Thyroid gland (tissue), 4 donors: ENCODE measurements at regions not wholly inside any gene's neighbourhood (a gene's known extent, or its start where the extent isn't known, plus 50 kb on each side); places are given as distances from the start of the nearest gene placed in this dataset.

Experiments used
- DNase-seq, 2 donors: peaks; one replicate each; pipeline ENCODE4 v3.0.0-alpha.2; 2019
- H3K27ac ChIP-seq, 3 donors: fragments of 200-600 bp; sonication (generic); 1 replicate in 2 of 3; 2 replicates in 1 of 3; pipeline ENCODE4 v1.5.1; 2016 to 2019; ENCODE audit warnings: mild to moderate bottlenecking in 1 of 3, moderate library complexity in 1 of 3
- H3K27me3 ChIP-seq: fragments of 200-600 bp; sonication (generic); one replicate; pipeline ENCODE4 v1.5.1; 2019
- H3K36me3 ChIP-seq, 2 donors: fragments of 200-600 bp; sonication (generic); one replicate each; pipeline ENCODE4 v1.5.1; 2016 to 2019
- H3K4me1 ChIP-seq, 2 donors: fragments of 200-600 bp; sonication (generic); one replicate each; pipeline ENCODE4 v1.5.1; 2017 to 2019
- H3K4me3 ChIP-seq, 3 donors: fragments of 200-600 bp; sonication (generic); replicated peaks in 1 of 3; 1 replicate in 2 of 3; 2 replicates in 1 of 3; pipeline ENCODE4 v1.5.1; 2016; ENCODE audit warnings: mild to moderate bottlenecking in 1 of 3
- H3K9me3 ChIP-seq: fragments of 200-600 bp; sonication (generic); one replicate; pipeline ENCODE4 v1.5.1; 2017
- POLR2A ChIP-seq, 2 donors: fragments of 450-650 bp; IDR thresholded peaks; one replicate each; pipeline ENCODE4 v1.6.1; 2017; ENCODE audit warnings: antibody characterized with exemption in 2 of 2, mild to moderate bottlenecking in 2 of 2, moderate library complexity in 1 of 2
- WGBS, 2 donors: methylation state at CpG; one replicate each; pipeline ENCODE4 v1.1.5; 2017; 5-methylcytosine and 5-hydroxymethylcytosine counted together
- intact Hi-C: fragments of 100-400 bp; cut with DNase I; formaldehyde crosslinking; loops from one replicate; pipeline ENCODE4 v1.15.1; 2023
- TF ChIP-seq, protein P1 (sequence below), 6 experiments: fragments of 200-600 bp in 3 of 6; fragments of 450-650 bp in 3 of 6; sonication (generic) in 3 of 6; IDR thresholded peaks; one replicate each; pipeline ENCODE4 v1.5.1; 2016 to 2019; ENCODE audit warnings: antibody characterized with exemption in 6 of 6, mild to moderate bottlenecking in 2 of 6, inconsistent platforms in 1 of 6, moderate library complexity in 1 of 6

GRCh38 chr3:162168715-162169114, 672.1 kb downstream of the OTOL1 start:
- Histone ChIP-seq H3K4me3 (no peak overlapping the region), H3K27ac (no peak overlapping the region), H3K36me3 (no peaks in the 10 kb centered on the region), H3K27me3 (no peaks in the 10 kb centered on the region), H3K4me1 (no peaks in the 10 kb centered on the region), H3K9me3 (no peaks in the 10 kb centered on the region)
- no peak for TF ChIP-seq POLR2A (IDR thresholded peaks at IDR 0.05)
- TF ChIP-seq, protein P1, sequence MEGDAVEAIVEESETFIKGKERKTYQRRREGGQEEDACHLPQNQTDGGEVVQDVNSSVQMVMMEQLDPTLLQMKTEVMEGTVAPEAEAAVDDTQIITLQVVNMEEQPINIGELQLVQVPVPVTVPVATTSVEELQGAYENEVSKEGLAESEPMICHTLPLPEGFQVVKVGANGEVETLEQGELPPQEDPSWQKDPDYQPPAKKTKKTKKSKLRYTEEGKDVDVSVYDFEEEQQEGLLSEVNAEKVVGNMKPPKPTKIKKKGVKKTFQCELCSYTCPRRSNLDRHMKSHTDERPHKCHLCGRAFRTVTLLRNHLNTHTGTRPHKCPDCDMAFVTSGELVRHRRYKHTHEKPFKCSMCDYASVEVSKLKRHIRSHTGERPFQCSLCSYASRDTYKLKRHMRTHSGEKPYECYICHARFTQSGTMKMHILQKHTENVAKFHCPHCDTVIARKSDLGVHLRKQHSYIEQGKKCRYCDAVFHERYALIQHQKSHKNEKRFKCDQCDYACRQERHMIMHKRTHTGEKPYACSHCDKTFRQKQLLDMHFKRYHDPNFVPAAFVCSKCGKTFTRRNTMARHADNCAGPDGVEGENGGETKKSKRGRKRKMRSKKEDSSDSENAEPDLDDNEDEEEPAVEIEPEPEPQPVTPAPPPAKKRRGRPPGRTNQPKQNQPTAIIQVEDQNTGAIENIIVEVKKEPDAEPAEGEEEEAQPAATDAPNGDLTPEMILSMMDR (IDR thresholded peaks at IDR 0.05), result no peak
- intact Hi-C loops, result no loop called here
- 71 to 85% methylated on average over 2 of the region's 2 CpGs for WGBS, 2 donors
- DNase-seq, result no peak

DNA sequence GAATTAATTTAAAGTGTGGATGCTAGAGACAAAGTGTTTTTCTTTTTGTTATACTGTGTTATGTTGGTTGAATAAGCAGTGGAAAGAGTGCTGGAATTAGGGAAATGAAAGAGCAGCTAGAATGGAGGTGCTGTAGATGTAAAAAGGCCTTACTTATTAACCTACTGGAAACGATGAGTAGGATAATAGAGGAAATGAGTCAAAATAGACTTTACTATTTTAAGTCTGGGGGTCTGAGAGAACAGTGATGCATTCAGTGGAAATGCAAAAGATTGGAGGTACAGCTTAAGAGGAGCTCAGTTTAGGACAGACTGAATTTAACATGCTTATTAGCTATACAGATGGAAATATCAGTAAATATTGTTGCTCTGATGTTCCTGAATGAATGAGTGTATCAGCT, 674.0 kb downstream of the OTOL1 start:
- no peaks in the 10 kb centered on the region for H3K36me3 ChIP-seq
- intact Hi-C loops, result no loop called here
- H3K4me1 ChIP-seq, result no peaks in the 10 kb centered on the region
- TF ChIP-seq, protein P1 (IDR thresholded peaks at IDR 0.05), result no peak
- TF ChIP-seq POLR2A (IDR thresholded peaks at IDR 0.05), result no peak
- H3K4me3 ChIP-seq, result no peak overlapping the region
- H3K27me3 ChIP-seq, result no peaks in the 10 kb centered on the region
- 60 to 67% methylated on average over 1 of the region's 1 CpG for WGBS, 2 donors
- H3K27ac ChIP-seq, result no peak overlapping the region
- H3K9me3 ChIP-seq, result no peaks in the 10 kb centered on the region
- no peak for DNase-seq

GRCh38 chr3:162171970-162172369, 675.4 kb downstream of the OTOL1 start:
- no peak for DNase-seq
- Histone ChIP-seq H3K4me3 (no peak overlapping the region), H3K4me1 (no peaks in the 10 kb centered on the region), H3K9me3 (no peaks in the 10 kb centered on the region), H3K36me3 (no peaks in the 10 kb centered on the region), H3K27ac (no peak overlapping the region), H3K27me3 (no peaks in the 10 kb centered on the region)
- TF ChIP-seq, protein P1 (IDR thresholded peaks at IDR 0.05), result no peak
- TF ChIP-seq POLR2A (IDR thresholded peaks at IDR 0.05), result no peak
- intact Hi-C loops, result no loop called here
- 75 to 80% methylated on average over 1 of the region's 1 CpG for WGBS, 2 donors

DNA sequence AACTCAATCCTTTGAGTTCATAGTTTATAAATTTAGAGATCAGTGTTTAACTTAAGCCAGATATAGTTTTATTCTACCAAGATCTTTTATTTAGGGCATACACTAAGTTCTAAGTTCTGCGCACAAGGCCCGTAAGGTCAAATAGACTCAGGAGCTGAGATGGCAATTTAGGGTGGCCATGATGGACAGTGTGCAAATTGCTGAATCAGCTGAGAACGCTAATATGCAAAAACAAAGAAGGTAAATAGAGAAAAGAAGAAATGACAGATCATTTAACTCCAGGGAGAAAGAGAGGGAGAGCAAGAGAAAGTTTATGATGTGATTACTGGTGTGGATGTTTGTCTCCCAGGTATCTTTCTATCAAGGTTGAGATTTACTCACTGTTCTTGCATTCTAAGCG, 678.5 kb downstream of the OTOL1 start:
- Histone ChIP-seq H3K9me3 (no peaks in the 10 kb centered on the region), H3K27ac (no peak overlapping the region), H3K4me3 (no peak overlapping the region), H3K27me3 (no peaks in the 10 kb centered on the region), H3K4me1 (no peaks in the 10 kb centered on the region), H3K36me3 (no peaks in the 10 kb centered on the region)
- no peak for TF ChIP-seq POLR2A (IDR thresholded peaks at IDR 0.05)
- TF ChIP-seq, protein P1 (IDR thresholded peaks at IDR 0.05), result no peak
- 85 to 91% methylated on average over 4 of the region's 4 CpGs for WGBS, 2 donors
- intact Hi-C loops, result no loop called here
- no peak for DNase-seq

DNA sequence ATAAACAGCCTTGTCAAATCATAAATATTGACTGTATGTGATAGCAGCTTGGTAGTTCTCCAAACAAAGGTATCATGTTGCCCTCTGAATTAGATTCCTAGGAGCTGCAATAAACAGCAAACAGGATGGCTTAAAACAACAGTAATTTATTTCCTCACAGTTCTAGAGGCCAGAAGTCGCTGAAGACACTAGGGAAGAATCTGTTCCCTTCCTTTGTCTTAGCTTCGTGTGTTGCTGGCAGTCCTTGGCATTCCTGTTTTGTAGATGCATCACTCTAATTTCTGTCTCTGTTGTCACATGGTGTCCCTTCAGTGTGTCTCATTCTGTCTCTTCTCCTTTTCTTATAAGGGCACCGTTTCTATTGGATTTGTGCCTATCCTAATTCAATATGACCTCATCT, 679.3 kb downstream of the OTOL1 start:
- Histone ChIP-seq H3K27ac (no peak overlapping the region), H3K9me3 (no peaks in the 10 kb centered on the region), H3K36me3 (no peaks in the 10 kb centered on the region), H3K4me1 (no peaks in the 10 kb centered on the region), H3K4me3 (no peak overlapping the region), H3K27me3 (no peaks in the 10 kb centered on the region)
- DNase-seq, result no peak
- TF ChIP-seq, protein P1 (IDR thresholded peaks at IDR 0.05), result no peak
- WGBS, 2 donors, result 59 to 69% methylated on average over 3 of the region's 3 CpGs
- intact Hi-C loops, result no loop called here
